A673 (cell line): ENCODE measurements at regions not wholly inside any gene's neighbourhood (a gene's known extent, or its start where the extent isn't known, plus 50 kb on each side); places are given as distances from the start of the nearest gene placed in this dataset.

Experiments
- CTCF ChIP-seq: fragments of 300-800, 200-600 bp; sonication (generic); conservative IDR thresholded peaks from 2 replicates; pipeline ENCODE4 v1.5.1; 2017; ENCODE audit warnings: low read depth, mild to moderate bottlenecking, antibody characterized with exemption, low read length, moderate library complexity, mixed read lengths
- EZH2 ChIP-seq: fragments of 200-600 bp; sonication (generic); IDR thresholded peaks from 2 replicates; pipeline ENCODE4 v1.6.1; 2017; ENCODE audit warnings: borderline replicate concordance, low read depth, mild to moderate bottlenecking, mixed read lengths, antibody characterized with exemption, low read length; ENCODE audit not compliant: poor library complexity, severe bottlenecking

GRCh38 chr13:22945321-22946226, 235.2 kb upstream of the SGCG start:
- no peak for TF ChIP-seq CTCF
- TF ChIP-seq EZH2, result no peak
